A673 (cell line): ENCODE measurements at regions not wholly inside any gene's neighbourhood (a gene's known extent, or its start where the extent isn't known, plus 50 kb on each side); places are given as distances from the start of the nearest gene placed in this dataset.

Experiments used
- EZH2 ChIP-seq: fragments of 200-600 bp; sonication (generic); IDR thresholded peaks from 2 replicates; pipeline ENCODE4 v1.6.1; 2017; ENCODE audit warnings: borderline replicate concordance, low read depth, mild to moderate bottlenecking, mixed read lengths, antibody characterized with exemption, low read length; ENCODE audit not compliant: poor library complexity, severe bottlenecking
- TF ChIP-seq, protein P1 (sequence below): fragments of 300-800, 200-600 bp; sonication (generic); conservative IDR thresholded peaks from 2 replicates; pipeline ENCODE4 v1.5.1; 2017; ENCODE audit warnings: low read depth, mild to moderate bottlenecking, antibody characterized with exemption, low read length, moderate library complexity, mixed read lengths

DNA sequence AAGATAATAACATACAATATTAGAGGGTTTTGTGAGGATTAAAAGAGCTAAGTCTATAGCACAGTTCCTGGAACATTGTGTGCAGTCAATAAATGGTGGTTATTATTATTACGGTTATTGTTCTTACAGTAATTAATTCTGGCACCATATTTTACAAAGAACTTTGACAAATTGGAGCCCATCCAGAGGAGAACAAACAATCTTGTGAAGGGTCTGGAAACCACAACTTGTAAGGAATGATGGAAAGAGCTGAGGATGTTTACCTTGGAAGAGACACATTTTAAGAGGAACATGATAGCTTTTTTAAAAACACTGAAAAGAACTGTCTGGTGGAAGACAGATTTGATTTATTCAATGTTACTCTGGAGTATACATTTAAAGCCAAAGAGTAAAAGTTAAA lies 150.5 kb upstream of the KRR1 start:
- TF ChIP-seq, protein P1, sequence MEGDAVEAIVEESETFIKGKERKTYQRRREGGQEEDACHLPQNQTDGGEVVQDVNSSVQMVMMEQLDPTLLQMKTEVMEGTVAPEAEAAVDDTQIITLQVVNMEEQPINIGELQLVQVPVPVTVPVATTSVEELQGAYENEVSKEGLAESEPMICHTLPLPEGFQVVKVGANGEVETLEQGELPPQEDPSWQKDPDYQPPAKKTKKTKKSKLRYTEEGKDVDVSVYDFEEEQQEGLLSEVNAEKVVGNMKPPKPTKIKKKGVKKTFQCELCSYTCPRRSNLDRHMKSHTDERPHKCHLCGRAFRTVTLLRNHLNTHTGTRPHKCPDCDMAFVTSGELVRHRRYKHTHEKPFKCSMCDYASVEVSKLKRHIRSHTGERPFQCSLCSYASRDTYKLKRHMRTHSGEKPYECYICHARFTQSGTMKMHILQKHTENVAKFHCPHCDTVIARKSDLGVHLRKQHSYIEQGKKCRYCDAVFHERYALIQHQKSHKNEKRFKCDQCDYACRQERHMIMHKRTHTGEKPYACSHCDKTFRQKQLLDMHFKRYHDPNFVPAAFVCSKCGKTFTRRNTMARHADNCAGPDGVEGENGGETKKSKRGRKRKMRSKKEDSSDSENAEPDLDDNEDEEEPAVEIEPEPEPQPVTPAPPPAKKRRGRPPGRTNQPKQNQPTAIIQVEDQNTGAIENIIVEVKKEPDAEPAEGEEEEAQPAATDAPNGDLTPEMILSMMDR: no peak
- TF ChIP-seq EZH2: no peak
